ENCODE measurements at regions not wholly inside any gene's neighbourhood (a gene's known extent, or its start where the extent isn't known, plus 50 kb on each side); places are given as distances from the start of the nearest gene placed in this dataset.
A peak's percentile ranks its signal among the peaks of the same experiment; 100 is the strongest.

DNA sequence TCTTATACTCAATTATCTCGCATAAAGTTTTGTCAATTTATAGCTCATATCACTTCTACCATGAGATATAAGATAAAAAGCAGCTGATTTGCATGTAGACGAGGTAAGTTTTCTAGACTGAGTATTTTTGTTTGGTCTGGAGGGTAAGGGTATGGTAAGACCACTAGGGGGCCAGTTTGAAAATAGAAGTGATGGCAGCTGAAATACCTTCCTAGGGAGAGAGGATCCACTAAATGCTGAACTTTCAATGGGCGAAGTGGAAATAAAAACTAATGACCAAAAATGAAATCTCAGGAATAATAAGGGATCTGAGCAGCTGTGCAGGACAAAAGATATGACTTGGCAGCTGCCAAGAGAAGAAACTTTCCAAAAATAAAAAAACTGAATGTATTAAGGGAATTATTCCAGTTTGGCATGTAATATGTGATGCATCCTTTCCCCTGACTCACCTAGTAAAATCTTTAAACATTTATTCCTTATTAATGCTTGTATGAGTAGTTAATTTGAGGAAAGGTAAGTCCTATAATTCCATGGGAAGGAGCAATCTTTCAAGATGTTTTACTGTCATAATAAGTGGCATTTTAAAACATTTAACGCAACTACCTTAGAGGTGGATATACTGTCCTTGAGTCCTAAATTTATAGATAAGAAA lies 754.5 kb downstream of the C12orf50 start:
- CTCF ChIA-PET = interaction anchor here (1.0 to 1.6 kb wide), 2 partner anchors 29 to 719 kb away, joined by 3 to 4 read pairs; no protein-coding TSS in a partner anchor
- DNase-seq (ENCODE audit: extremely low spot score) = no peak
- TF ChIP-seq, protein P1, sequence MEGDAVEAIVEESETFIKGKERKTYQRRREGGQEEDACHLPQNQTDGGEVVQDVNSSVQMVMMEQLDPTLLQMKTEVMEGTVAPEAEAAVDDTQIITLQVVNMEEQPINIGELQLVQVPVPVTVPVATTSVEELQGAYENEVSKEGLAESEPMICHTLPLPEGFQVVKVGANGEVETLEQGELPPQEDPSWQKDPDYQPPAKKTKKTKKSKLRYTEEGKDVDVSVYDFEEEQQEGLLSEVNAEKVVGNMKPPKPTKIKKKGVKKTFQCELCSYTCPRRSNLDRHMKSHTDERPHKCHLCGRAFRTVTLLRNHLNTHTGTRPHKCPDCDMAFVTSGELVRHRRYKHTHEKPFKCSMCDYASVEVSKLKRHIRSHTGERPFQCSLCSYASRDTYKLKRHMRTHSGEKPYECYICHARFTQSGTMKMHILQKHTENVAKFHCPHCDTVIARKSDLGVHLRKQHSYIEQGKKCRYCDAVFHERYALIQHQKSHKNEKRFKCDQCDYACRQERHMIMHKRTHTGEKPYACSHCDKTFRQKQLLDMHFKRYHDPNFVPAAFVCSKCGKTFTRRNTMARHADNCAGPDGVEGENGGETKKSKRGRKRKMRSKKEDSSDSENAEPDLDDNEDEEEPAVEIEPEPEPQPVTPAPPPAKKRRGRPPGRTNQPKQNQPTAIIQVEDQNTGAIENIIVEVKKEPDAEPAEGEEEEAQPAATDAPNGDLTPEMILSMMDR (IDR thresholded peaks at IDR 0.05; ENCODE audit: control extremely low read depth, extremely low read depth, low read depth, missing control alignments) = peak; percentile 23
- POLR2A ChIA-PET = no interaction called here

DNA sequence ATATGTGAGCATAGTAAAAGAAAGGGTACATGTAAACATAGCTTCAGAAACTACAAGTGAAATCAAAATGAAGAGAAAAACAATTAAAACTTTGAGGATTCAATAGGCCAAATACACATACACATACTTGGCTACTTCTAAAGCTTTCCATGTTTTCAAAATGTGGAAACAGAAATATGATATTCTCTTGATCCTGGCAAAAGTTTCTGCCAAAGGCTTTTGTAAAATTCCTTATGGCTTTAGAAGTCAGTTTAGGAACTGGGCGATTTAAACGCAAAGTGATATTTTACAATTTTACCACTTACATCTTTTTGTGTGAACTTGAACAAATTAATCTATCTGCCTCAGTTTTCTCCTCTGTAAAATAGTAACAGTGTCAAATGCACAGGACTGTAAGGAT lies 756.4 kb downstream of the C12orf50 start:
- ChIA-PET POLR2A (no interaction called here), CTCF (no interaction called here)
- TF ChIP-seq, protein P1 (IDR thresholded peaks at IDR 0.05; ENCODE audit: control extremely low read depth, extremely low read depth, low read depth, missing control alignments) = no peak
- no peak for DNase-seq (ENCODE audit: extremely low spot score)

DNA sequence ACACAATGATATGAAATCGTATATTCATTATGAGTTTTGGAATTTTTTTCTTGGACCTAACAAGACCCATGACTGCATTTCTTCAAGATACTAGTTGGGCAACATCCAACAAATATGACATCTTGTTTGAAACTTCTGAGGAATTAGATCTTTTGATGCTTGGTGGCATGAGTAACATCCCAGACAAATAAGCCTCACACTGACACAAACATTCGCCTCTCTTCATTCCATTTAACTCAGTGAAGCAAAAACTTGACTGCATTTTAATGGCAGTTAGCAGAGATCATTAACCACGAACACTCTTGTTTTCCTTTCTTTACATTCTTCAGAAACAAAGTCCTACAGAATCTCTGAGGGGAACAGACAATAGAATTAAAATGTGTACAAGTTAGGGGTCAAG lies 758.3 kb downstream of the C12orf50 start:
- DNase-seq (ENCODE audit: extremely low spot score) = no peak
- TF ChIP-seq, protein P1 (IDR thresholded peaks at IDR 0.05; ENCODE audit: control extremely low read depth, extremely low read depth, low read depth, missing control alignments) = no peak
- POLR2A ChIA-PET = no interaction called here
- CTCF ChIA-PET = no interaction called here

DNA sequence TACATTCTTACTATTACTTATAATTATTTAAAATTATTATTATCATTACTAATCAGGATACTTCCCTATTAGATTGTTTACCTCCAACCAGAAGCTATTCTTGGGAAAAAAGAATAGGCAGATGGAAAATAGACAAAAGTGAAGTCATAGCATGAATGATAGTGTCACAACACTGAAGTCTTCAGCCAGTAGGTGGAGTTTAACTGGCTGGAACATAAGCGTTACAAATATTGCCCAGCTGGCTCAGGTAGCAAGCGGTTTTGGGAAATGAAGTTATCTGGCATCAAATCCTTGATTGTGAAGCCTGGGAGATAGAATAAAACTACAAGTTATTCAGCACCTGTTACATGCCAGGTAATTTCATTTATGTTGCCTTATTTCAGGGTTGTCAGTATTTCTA lies 762.9 kb downstream of the C12orf50 start:
- ChIA-PET POLR2A (no interaction called here), CTCF (interaction anchor here (1.0 to 1.5 kb wide), 2 partner anchors 17 to 23 kb away, joined by 4 read pairs; no protein-coding TSS in a partner anchor)
- no peak for DNase-seq (ENCODE audit: extremely low spot score)
- TF ChIP-seq, protein P1 (IDR thresholded peaks at IDR 0.05; ENCODE audit: control extremely low read depth, extremely low read depth, low read depth, missing control alignments) = no peak

DNA sequence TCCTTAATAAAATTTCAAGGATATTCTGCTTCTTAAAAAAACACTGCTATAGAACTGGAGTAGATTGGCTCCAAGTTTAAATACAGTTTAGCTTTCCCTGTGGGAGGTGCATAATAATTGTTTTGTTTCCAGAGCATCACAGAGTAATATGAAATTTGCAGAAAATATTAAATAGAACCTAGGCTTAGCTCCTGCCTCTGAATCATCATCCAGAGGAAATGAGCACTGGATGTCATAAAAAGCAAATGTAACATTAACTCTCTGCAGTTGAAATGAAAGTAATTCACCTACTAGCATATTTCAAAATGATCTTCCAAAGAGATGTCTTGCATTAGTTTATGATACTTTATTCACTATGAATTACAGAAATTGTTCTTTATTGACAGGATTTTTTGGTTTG lies 769.8 kb downstream of the C12orf50 start:
- DNase-seq (ENCODE audit: extremely low spot score) = no peak
- ChIA-PET CTCF (no interaction called here), POLR2A (no interaction called here)
- TF ChIP-seq, protein P1 (IDR thresholded peaks at IDR 0.05; ENCODE audit: control extremely low read depth, extremely low read depth, low read depth, missing control alignments) = no peak

DNA sequence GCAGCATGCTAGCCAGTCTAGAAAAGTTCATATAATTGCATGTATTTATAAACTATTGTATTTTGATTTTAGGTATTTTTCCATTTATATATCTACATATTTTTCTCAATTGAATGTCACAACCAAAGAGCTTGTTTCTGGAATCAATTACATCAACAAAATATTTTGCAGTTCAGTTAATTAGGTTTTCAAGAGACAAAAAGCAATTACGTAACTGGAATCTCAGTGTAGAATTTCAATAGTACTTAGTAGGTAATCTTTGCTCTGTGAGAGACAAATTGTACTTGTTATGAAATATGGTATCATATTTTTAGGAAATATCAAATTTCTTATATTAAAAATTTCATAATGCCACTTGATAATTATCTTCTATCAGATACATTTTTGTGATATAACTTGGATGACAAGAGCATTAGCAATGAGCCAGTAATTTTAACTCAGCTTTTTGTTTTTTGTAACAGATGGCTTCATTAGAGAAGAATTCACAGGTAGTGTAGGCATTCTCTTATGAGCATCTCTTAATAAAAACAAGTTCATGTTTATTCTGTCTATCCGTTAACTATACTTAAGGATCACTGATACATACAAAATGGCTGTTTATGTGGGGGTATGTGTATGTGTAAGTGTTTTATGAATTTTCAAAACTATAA lies 774.7 kb downstream of the C12orf50 start:
- POLR2A ChIA-PET = no interaction called here
- DNase-seq (ENCODE audit: extremely low spot score) = no peak
- CTCF ChIA-PET = no interaction called here
- TF ChIP-seq, protein P1 (IDR thresholded peaks at IDR 0.05; ENCODE audit: control extremely low read depth, extremely low read depth, low read depth, missing control alignments) = no peak
